ENCODE measurements at regions not wholly inside any gene's neighbourhood (a gene's known extent, or its start where the extent isn't known, plus 50 kb on each side); places are given as distances from the start of the nearest gene placed in this dataset.

- no peak for TF ChIP-seq CTCF (conservative IDR thresholded peaks at IDR 0.05; ENCODE audit: low read depth, low read length)
- no peak overlapping the region for H3K4me3 ChIP-seq (ENCODE audit: low read depth, low read length)
- no peak for DNase-seq (ENCODE audit: low read depth)
Observed at GRCh38 chr14:76656592-76656991, 104.7 kb upstream of the VASH1 start.

- DNase-seq (ENCODE audit: low read depth), result no peak
- no peak overlapping the region for H3K4me3 ChIP-seq (ENCODE audit: low read depth, low read length)
- no peak for TF ChIP-seq CTCF (conservative IDR thresholded peaks at IDR 0.05; ENCODE audit: low read depth, low read length)
Observed at GRCh38 chr14:76657404-76657803, 103.9 kb upstream of the VASH1 start.

- no peak for DNase-seq (ENCODE audit: low read depth)
- H3K4me3 ChIP-seq (ENCODE audit: low read depth, low read length), result no peak overlapping the region
- no peak for TF ChIP-seq CTCF (conservative IDR thresholded peaks at IDR 0.05; ENCODE audit: low read depth, low read length)
Observed at GRCh38 chr14:76657846-76658245, 103.4 kb upstream of the VASH1 start.

- DNase-seq (ENCODE audit: low read depth), result no peak
- TF ChIP-seq CTCF (conservative IDR thresholded peaks at IDR 0.05; ENCODE audit: low read depth, low read length), result no peak
- H3K4me3 ChIP-seq (ENCODE audit: low read depth, low read length), result no peak overlapping the region
Observed at GRCh38 chr14:76662580-76662979, 98.7 kb upstream of the VASH1 start.

- no peak overlapping the region for H3K4me3 ChIP-seq (ENCODE audit: low read depth, low read length)
- no peak for TF ChIP-seq CTCF (conservative IDR thresholded peaks at IDR 0.05; ENCODE audit: low read depth, low read length)
- no peak for DNase-seq (ENCODE audit: low read depth)
Observed at GRCh38 chr14:76664790-76665189, 96.5 kb upstream of the VASH1 start.

GRCh38 chr14:76666746-76667145, 94.5 kb upstream of the VASH1 start:
- DNase-seq (ENCODE audit: low read depth), result no peak
- TF ChIP-seq CTCF (conservative IDR thresholded peaks at IDR 0.05; ENCODE audit: low read depth, low read length), result no peak
- no peak overlapping the region for H3K4me3 ChIP-seq (ENCODE audit: low read depth, low read length)

GRCh38 chr14:76669770-76670169, 91.5 kb upstream of the VASH1 start:
- H3K4me3 ChIP-seq (ENCODE audit: low read depth, low read length), result no peak overlapping the region
- no peak for TF ChIP-seq CTCF (conservative IDR thresholded peaks at IDR 0.05; ENCODE audit: low read depth, low read length)
- DNase-seq (ENCODE audit: low read depth), result no peak

Measured in choroid plexus epithelial cell (primary cell).